Kidney tubule cell (primary cell): ENCODE measurements at regions not wholly inside any gene's neighbourhood (a gene's known extent, or its start where the extent isn't known, plus 50 kb on each side); places are given as distances from the start of the nearest gene placed in this dataset.
"Not testable (repeated sequence)": the region's sequence is repeated elsewhere in the genome, so short reads cannot be mapped to it uniquely, and the experiment has no call there.

Experiments used
- DNase-seq: peaks from one replicate; pipeline ENCODE4 v3.0.0-alpha.2; 2018; ENCODE audit warnings: low spot score

DNA sequence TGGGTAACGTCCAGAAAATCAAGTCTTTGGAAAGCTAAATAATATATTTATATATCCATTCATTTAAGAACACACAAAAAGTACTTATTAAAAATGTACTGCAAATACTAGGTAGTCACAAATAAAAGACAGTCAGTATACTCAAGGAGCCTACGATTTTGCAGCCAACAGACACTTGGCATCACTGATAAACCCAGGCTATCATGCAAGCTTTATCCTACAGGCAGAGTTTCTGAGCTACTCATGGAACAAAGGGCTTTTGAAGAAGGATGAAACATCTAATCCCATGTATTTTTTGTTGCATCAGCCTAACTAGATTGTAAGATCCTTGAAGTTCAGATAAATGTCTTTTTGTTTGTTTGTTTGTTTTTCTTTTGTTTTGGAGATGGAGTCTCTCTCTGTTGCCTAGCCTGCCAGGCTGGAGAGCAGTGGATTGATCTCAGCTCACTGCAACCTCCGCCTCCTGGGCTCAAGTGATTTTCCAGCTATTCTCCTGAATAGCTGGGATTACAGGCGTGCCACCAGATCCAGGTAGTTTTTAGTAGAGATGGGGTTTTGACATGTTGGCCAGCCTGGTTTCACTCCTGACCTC is 319.4 kb upstream of the MDFIC2 start:
- DNase-seq = no peak

DNA sequence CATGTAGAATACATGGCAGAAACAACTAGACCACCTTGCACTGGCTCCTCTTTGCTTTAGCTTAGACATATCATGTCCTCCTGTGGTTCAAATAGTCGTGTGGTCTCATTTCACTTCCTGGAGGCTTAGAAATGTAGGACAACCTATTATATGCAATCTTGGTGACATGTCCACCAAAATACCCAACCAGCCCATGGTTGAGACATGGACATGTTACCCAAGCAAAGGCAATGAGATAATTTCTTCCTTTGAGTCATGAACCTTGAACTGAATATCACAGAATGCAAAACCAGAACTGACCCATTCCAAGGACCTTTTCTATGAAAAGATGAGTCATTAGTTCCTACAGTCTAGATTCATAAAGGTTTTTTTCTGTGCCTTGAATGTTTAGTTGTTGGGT is 309.0 kb upstream of the MDFIC2 start:
- DNase-seq = no peak

DNA sequence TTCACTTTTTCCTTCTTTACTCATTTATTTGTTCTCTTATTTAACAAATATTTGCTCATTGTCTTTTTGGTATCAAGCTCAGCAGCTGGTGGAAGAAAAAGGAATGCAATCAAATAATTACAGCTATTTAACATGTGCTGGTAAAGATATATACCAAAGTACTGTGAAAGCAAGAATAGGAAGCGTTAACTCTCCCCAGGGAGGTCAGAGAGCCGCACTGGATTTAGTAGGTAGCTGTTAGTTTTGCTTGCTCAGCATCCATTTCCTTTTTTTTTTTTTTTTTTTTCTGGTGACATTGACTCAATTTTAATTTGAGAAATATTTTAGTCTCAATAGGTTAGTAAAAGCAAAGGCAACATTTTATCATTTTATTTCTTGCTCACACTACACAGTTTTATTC is 308.5 kb upstream of the MDFIC2 start:
- DNase-seq = no peak

DNA sequence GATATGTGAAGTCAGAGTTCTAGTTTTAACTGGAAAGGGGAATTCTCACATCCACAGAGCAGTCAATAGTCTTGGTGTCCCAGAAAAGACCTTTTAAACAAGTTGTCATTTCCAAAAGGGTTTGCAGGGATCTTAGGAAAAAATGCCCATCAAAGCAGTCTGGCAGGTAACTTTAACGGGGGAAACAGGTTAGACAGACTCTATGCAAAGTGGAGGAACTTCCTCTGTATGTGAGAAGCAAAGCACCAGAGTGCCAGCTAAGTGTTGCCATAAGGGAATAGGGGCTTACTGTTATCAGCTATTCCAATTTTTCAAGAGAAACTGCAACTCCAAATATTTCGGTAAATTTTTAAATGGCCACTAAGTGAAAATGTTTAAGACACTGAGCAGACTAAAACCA is 307.9 kb upstream of the MDFIC2 start:
- no peak for DNase-seq

DNA sequence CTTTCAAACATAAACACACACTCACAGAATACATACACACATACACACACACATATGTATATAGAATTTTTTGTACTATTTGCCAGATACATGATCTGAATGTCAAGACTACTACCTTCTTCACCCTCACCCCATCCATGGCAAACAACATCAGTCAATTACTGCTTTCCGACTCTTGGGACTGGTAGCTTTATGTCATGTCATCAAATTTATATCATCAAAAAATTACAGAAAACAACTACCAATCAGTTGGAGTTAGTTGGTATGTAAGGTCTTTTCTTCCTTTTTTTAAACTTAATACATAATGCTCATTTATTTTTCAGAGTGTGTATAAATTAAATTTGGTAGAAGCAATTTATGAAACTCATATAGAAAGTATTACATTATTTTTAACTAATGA is 305.7 kb upstream of the MDFIC2 start:
- DNase-seq = no peak

DNA sequence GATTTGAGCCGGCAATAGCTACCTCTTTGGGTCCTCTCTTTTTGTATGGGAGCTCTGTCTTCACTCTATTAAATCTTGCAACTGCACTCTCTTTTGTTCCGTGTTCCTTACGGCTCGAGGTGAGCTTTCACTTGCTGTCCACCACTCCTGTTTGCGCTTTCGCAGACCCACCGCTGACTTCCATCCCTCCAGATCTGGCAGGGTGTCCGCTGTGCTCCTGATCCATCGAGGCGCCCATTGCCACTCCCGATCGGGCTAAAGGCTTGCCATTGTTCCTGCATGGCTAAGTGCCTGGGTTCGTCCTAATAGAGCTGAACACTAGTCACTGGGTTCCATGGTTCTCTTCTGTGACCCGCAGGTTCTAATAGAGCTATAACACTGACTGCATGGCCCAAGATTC is 304.9 kb upstream of the MDFIC2 start:
- DNase-seq = not testable (repeated sequence)

DNA sequence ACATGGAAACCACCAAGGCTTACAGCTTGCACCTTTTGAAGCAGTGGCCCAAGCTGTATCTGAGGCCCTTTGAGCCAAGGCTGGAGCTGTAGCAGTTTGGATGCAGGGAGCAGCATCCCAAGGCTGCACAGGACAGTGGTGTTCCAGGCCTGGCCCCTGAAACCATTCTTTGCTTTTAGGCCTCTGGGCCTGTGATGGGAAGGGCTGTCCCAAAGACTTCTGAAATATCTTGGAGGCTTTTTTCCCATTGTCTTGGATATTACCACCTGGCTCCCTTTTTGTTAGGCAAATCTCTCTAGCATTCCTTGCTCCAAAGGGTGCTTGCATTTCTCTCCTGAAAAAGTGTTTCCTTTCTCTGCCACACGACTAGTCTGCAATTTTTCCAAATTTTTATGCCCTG is 302.8 kb upstream of the MDFIC2 start:
- DNase-seq = no peak

DNA sequence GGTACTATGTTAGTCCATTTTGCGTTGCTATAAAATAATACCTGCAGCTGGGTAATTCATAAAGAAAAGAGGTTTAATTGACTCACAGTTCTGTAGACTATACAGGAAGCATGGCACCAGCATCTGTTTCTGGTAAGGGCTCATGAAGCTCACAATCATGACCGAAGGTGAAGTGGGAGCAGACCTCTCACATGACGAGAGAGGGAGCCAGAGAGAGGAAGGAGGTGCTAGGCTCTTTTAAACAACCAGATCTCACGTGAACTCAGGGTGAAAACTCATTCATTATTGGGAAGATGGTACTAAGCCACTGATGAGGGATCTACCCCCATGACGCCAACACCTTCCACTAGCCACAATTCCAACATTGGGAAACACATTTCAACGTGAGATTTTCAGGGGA is 301.7 kb upstream of the MDFIC2 start:
- DNase-seq = no peak

DNA sequence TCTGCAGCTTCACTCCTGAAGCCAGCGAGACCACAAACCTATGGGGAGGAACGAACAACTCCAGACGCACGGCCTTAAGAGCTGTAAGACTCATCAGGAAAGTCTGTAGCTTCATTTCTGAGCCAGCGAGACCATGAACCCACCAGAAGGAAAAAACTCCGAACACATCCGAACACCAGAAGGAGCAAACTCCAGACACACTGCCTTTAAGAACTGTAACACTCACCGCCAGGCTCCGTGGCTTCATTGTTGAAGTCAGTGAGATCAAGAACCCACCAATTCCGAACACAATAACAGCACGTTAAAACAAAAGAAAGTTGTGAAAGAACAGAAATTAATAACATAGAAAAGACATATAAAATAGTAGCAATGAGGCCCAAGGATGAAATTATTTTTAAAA is 300.5 kb upstream of the MDFIC2 start:
- DNase-seq = no peak

DNA sequence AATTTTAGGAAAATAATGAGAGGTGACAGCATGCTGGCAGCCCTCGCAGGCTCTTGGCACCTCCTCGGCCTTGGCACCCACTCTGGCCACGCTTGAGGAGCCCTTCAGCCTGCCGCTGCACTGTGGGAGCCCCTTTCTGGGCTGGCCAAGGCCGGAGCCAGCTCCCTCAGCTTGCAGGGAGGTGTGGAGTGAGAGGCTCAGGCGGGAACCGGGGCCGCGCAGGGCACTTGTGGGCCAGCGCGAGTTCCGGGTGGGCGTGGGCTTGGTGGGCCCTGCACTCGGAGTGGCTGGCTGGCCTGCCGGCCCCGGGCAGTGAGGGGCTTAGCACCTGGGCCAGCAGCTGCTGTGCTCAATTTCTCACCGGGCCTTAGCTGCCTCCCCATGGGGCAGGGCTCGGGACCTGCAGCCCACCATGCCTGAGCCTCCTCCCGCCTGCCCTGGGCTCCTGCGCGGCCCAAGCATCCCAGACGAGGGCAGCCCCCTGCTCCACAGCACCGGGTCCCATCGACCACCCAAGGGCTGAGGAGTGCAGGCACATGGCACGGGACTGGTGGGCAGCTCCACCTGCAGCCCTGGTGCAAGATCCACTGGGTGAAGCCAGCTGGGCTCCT is 299.3 kb upstream of the MDFIC2 start:
- not testable (repeated sequence) for DNase-seq

DNA sequence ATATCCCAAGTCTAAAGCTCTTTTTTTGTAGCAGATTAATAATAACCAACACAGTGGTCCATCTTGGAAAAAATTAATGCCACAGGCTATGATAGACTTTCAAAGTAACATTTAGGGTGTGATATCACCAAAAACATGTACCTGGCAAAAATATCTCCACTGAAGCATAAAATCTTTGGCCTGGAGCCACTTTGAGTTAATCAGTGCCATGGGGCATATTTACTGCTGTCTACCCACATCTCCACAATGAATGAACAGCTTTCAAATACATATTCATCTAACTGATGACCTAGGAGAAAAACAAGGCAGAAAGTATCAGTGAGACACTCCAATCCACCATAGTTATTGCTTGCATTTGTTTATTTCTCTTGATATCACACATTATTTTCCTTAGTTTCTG is 296.0 kb upstream of the MDFIC2 start:
- DNase-seq = peak; percentile 68

DNA sequence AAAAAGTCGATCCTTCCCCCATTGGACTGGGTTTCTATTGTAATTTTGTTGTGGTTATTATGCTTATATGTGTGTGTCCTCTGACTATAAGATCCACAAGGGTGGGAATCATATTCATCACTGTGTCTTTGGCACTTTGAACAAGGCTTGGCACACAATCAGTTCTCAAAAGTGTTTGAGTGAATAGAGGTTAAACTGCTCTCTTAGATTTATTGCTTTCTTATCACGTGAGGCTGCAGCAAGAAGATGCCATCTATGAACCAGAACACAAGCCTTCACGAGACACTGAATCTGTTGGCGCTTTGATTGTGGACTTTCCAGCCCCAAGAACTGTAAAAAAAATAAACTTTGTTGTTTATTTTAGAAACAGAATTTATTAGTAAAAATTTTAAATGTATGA is 295.0 kb upstream of the MDFIC2 start:
- no peak for DNase-seq

DNA sequence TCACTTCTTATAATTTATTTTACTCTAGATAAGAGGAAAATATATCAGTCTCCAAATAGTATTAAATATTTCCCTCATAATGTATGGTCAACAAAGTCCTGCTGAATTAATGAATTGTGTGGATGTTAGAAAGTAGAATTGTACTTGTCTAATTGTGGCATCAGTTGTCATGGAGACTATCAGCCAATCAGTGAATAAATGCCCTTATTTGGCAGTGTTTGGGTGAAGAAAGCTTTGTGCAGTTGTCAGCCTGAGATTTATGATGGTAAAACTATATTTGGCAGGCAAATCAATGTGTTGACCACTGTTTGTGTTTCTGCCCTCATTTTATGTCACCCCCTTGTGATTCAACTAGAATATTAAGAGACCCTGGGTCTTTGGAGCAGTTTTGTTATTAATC is 293.6 kb upstream of the MDFIC2 start:
- DNase-seq = no peak

DNA sequence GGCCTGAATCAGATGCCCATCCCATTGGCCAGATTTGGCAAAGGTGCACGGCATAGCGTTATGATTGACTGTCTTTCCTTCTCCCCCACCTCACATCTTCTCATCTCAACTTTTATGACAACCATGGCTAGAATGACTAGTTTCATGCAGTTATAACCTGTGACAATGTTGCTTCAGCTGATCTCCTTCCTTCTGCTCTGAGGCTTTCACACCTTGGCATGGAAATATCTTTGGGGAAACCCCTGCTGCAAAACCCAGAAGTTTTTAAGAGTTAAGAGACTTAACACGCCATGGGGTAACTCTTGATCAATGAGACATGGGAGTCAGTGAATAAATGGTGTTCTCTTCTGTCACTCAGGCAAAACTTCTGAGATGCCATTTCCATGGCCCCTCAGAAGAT is 290.7 kb upstream of the MDFIC2 start:
- no peak for DNase-seq

DNA sequence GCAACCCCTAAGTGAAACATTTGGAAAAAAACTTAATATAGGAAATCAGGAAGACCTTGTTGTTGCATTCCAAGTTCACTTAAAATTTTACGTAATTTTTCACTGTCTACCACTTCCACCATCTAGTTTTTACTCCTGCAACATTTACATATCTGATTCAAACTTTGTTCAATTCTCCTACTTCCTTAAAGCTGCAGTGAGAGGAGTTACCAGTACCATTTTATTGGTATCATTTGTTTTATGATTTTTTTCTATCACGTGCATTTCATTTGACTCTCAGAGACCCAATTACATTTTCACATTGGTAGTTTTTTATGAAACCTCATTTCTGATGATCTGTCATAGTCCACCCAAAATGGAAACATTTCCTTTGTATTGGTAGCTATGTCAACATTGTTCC is 284.9 kb upstream of the MDFIC2 start:
- DNase-seq = no peak

DNA sequence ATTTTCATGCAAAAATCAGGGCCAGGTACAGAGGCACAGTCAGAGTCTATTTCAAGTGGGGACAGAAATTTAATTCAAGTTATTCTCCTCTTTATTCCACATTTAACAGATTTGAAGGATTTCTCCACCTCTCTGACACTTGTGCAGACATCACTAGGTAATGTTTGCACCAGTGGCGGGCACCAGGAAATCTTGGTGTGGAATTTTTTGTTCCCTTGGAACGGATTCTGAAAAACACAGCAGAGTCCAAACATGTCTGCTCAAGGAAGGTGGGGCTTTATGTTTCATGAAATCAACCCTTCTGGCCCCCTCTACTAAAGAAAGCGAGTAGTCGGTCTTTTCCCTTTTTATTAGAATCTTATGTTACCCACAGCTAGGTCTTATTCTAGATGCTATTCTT is 271.2 kb upstream of the MDFIC2 start:
- DNase-seq = no peak

DNA sequence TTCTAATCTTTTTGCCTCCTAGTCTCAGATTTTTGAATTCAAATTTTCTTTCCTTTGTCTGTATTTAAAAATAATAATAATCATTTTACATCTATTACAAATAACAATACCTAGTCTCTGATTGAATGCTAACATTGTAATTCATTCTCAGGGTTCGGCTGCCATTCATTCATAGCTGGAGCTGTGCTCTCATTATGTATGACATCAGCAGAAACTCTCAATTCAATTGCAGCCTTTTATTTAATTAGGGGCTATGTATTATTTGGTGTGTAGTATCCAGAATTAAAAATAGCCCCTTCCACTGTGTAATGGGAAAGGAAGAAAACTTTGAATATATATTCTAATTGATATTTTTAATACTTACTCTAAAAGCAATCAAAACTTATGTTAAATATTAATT is 270.4 kb upstream of the MDFIC2 start:
- DNase-seq = no peak

DNA sequence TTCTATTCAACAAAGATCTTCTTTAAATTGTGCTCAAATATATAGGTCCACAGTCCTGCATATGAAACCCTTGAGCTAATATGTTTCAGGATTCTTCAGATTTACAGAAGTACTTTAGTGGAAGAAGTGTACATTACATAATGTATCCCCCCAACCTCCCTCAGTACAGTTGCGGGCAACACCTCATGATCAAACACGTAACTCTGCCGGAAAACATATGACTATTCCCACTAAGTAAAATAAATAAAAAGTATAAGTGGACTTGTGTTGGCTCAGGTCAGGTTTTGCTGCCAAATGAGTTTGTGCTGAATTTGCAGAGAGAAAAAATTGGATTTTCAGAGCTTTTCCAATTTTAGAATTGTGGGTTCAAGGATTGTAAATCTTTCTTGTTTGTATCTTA is 267.6 kb upstream of the MDFIC2 start:
- no peak for DNase-seq

DNA sequence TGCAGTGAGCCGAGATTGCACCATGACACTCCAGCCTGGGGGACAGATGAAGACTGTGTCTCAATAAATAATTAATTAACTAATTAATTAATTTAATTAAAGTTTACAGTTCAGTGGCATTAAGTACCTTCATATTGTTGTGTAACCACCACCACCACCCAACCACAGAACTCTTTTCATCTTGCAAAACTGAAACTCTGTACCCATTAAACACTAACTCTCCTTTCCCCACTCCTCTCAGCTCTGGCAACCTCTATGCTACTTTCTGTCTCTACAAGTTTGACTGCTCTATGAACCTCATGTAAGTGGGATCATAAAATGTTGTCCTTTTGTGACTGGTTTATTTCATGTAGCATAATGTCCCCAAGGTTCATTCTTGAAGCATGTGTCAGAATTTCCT is 259.3 kb upstream of the MDFIC2 start:
- no peak for DNase-seq

DNA sequence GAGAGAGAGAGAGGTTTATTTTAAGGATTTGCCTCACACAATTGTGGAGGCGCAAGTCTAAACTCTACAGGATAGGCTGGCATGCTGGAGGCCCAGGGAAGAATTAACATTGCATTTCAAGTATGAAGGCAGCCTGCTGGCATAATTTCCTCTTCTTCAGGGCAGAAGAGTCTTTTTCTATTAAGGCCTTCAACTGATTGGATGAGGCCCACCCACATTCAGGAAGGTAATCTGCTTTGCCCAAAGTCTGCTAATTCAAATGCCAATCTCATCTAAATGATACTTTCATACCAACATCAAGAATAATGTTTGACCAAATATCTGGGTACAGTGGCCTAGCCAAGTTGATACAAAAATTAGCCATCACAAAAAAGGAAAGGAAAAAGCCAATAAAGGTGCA is 258.1 kb upstream of the MDFIC2 start:
- no peak for DNase-seq

DNA sequence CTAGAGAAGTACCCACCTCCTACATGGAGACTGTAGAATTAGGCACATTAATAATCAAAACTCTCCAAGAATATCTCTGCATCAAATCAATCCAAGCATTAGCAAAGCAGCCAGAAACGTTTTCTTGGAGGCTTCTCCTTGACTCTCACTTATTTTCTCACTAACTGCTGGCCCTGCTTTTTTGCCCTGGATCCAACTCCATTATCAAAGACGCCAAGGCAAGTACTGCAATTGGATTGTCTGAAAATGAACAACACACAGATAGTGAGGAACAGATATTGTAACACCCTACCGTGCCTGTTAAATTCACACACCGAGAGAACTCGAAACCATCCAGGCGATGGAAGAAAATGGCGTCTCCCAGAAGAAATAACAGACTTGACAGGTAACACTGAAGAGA is 256.2 kb upstream of the MDFIC2 start:
- DNase-seq = no peak

DNA sequence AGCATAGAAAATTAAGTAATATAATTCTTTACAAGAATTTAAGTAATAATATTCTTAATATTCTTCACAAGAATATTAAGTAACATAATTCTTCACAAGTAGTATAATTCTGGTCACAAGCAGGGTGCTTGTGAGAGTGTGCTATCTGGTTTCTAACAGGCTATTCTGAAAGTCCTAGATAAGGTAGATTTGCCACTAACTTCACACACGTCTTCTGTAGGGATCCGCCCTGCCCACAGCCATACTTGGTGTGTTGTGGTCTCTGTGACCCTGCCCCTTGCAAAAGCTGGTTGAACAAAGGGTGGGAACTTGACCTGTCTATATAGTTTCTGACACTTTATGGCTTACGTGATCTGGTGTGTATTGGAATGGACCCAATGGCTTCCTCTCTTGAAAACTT is 253.4 kb upstream of the MDFIC2 start:
- no peak for DNase-seq

DNA sequence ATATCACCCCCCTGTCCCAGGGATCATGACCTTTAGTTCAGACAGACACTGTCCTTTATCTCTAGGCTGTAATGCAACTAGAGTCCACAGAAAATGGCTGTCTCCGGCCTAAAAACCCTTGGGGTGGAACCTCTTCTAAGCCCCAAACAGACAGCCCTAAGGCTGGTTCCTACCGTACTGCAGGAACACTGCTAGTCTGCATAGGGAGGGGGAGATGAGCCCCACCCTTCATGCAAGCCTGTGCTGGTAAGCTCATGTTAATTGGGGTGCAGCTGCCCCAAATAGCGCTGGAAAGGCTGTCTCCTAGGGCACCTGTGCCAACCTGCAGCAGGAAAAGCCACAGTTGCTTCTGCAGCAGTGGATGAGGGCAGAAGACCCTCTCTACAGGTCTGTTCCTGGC is 252.1 kb upstream of the MDFIC2 start:
- no peak for DNase-seq

DNA sequence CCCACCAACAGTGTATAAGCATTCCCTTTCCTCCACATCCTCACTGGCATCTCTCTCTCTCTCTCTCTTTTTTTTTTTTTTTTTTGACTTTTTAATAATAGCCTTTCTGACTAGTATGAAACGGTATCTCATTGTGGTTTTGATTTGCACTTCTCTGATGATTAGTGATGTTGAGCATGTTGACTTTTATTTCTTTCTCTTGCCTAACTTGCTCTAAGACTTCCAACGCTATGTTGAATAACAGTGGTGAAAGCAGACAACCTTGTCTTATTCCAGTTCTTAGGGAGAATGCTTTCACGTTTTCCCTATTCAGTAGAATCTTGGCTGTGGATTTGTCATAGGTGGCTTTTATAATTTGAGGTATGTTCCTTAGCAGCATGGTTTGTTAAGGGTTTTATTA is 249.4 kb upstream of the MDFIC2 start:
- no peak for DNase-seq

DNA sequence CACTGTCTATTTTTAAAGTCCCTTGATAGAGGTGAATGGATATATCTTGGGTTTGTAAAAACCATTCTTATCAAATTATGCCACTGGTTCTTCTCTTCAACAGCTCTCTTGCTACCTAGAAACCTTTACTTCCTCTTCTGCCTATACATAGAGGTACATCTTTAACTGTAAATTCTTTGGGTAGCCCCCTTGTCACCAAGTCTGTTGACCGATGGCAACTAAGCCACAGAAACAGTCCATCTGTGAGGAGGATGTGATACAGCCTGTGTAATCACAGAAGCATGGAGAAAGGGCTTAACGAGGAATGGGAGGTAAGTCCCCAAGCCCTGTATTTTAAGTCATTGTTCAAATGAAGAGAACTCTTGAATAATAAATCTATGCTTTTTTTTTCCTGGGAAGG is 246.5 kb upstream of the MDFIC2 start:
- no peak for DNase-seq
